ENCODE measurements at regions not wholly inside any gene's neighbourhood (a gene's known extent, or its start where the extent isn't known, plus 50 kb on each side); places are given as distances from the start of the nearest gene placed in this dataset.

DNA sequence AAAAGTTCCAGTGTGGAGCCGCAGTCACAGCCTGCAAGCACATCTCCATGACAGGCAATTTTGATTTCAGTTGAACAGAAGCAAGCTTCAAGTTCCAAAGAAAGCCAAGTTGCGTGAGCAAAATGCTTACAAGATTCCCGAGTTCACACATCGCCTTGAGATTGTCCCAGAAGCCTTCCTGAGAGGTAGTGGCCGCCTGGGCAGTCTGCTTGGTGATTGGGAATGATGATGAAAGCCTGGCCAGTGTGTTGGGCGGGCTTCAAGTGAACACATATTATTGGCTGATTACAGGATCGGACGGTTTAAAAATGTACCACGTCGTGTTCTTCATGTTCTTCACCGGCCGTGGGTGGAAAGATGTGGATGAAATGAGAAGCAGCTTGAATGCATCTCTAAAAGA is 185.5 kb downstream of the FOXL1 start:
- ATAC-seq = no peak
- POLR2A ChIA-PET = no interaction called here
- CTCF ChIA-PET = interaction anchor here (0.6 kb wide), 1 partner anchor 471 kb away, joined by 3 read pairs; no protein-coding TSS in a partner anchor
- no peak for DNase-seq
- H3K4me3 Mint-ChIP-seq = no peak overlapping the region
- peaks cover 4% of the 10 kb centered on the region for H3K27me3 Mint-ChIP-seq (ENCODE audit: low read depth)
- H3K27ac Mint-ChIP-seq = no peak overlapping the region
- no peaks in the 10 kb centered on the region for H3K36me3 Mint-ChIP-seq (ENCODE audit: low read depth)
- no peaks in the 10 kb centered on the region for H3K9me3 Mint-ChIP-seq (ENCODE audit: insufficient read depth)
- no peaks in the 10 kb centered on the region for H3K4me1 Mint-ChIP-seq (ENCODE audit: low read depth)

DNA sequence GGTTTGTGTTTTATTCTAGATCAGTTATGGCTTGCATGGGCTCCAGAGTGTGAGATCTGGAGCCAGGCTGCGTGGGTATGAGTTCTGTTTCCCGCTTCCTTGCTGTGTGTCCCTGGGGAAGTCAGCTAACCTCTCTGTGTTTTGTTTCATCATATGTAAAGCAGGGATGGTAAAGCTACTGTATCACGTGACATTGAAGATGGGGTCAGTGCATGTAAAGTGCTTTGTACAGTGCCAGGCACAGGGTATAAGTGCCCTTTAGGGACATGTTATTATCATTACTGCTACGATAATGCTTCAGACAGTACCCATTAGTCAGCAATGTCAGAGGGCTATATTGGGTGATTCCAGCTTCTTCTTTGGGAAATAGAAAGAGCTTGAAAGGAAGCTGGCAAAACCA is 186.2 kb downstream of the FOXL1 start:
- peaks cover 3% of the 10 kb centered on the region for H3K27me3 Mint-ChIP-seq (ENCODE audit: low read depth)
- ATAC-seq (no peak), DNase-seq (no peak)
- H3K9me3 Mint-ChIP-seq (ENCODE audit: insufficient read depth) = no peaks in the 10 kb centered on the region
- no peak overlapping the region for H3K27ac Mint-ChIP-seq
- POLR2A ChIA-PET = no interaction called here
- CTCF ChIA-PET = interaction anchor here (0.6 to 1.0 kb wide), 2 partner anchors 10 to 470 kb away, joined by 3 read pairs; no protein-coding TSS in a partner anchor
- no peaks in the 10 kb centered on the region for H3K36me3 Mint-ChIP-seq (ENCODE audit: low read depth)
- H3K4me3 Mint-ChIP-seq = no peak overlapping the region
- H3K4me1 Mint-ChIP-seq (ENCODE audit: low read depth) = no peaks in the 10 kb centered on the region

DNA sequence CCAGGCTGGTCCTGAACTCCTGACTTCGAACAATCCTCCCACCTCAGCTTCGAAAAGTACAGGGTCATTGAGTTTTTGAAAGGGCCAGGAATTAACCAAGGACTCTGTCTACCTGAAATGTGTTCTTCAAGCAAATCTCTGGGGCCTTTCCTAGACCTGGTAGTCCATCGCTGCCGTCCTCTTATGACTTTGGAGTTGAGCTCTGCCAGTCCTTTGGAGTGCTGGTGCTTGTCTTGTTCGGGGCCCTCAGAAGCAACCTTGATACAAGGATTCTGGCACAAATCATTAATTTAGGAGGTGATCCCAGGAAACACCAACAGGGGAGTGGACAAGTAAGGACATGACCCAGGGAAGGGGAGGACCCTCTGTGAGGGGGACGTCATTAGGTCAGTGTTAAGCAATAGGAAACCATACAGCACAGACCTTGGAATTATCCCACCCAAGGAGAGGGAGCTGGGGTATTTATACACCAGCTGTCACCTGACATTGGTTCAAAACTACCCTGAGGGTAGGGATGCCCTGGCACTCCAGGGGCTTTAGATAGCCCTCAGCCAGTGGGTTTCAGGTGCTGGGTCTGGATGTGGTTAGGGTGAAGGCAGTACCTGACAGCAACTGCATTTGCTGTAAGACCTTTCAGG is 187.2 kb downstream of the FOXL1 start:
- Mint-ChIP-seq H3K36me3 (ENCODE audit: low read depth) (no peaks in the 10 kb centered on the region), H3K9me3 (ENCODE audit: insufficient read depth) (no peaks in the 10 kb centered on the region), H3K4me1 (ENCODE audit: low read depth) (no peaks in the 10 kb centered on the region), H3K27ac (no peak overlapping the region), H3K27me3 (ENCODE audit: low read depth) (peaks cover 3% of the 10 kb centered on the region), H3K4me3 (no peak overlapping the region)
- DNase-seq (no peak), ATAC-seq (no peak)
- ChIA-PET CTCF (interaction anchor here (1.0 kb wide), 1 partner anchor 11 kb away, joined by 3 read pairs; no protein-coding TSS in a partner anchor), POLR2A (no interaction called here)

DNA sequence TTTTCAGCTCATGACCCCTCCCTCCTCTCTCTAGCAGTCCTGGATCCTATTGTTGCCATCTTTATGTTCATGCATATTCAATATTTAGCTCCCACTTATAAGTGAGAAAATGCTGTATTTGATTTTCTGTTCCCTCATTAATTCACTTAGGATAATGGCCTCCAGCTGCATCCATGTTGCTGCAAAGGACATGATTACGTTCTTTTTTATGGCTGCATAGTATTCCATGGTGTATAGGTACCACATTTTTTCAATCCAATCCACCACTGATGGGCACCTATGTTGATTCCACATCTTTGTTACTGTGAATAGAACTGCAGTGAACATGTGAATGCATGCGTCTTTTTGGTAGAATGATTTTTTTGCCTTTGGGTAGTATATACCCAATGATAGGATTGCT is 188.4 kb downstream of the FOXL1 start:
- H3K4me3 Mint-ChIP-seq = no peak overlapping the region
- no peaks in the 10 kb centered on the region for H3K36me3 Mint-ChIP-seq (ENCODE audit: low read depth)
- ChIA-PET POLR2A (no interaction called here), CTCF (no interaction called here)
- no peaks in the 10 kb centered on the region for H3K4me1 Mint-ChIP-seq (ENCODE audit: low read depth)
- peaks cover 3% of the 10 kb centered on the region for H3K27me3 Mint-ChIP-seq (ENCODE audit: low read depth)
- ATAC-seq (no peak), DNase-seq (no peak)
- no peaks in the 10 kb centered on the region for H3K9me3 Mint-ChIP-seq (ENCODE audit: insufficient read depth)
- H3K27ac Mint-ChIP-seq = no peak overlapping the region

DNA sequence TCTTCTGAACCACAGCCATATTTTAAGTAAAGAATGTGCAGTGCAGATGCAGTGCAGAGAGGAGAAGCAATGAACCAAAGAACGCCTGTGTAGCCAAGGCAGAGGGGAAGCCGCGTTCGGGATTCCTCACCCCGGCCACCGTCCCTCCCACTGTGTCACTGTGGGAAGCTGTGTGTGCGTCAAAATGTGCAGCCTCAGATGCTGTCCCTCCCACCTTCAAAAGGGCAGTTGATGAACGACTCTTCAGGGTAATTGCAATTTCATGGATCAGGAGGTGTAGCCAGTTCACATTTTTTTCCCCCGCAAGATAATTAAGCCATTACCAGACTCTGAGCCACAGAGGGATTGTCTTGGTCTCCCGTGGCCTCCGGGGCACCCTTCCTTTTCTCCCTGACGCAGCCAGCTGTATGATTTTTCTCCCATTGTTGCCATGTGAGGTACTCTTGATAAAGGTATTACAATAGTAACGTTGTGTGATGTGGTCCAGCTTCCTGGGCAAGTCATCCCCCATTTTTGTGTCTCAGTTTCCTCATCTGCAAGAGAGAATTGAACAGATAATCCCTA is 190.0 kb downstream of the FOXL1 start:
- H3K36me3 Mint-ChIP-seq (ENCODE audit: low read depth) = no peaks in the 10 kb centered on the region
- DNase-seq = no peak
- no peak overlapping the region for H3K4me3 Mint-ChIP-seq
- POLR2A ChIA-PET = no interaction called here
- no peaks in the 10 kb centered on the region for H3K27me3 Mint-ChIP-seq (ENCODE audit: low read depth)
- CTCF ChIA-PET = no interaction called here
- no peak for ATAC-seq
- no peak overlapping the region for H3K27ac Mint-ChIP-seq
- no peaks in the 10 kb centered on the region for H3K9me3 Mint-ChIP-seq (ENCODE audit: insufficient read depth)
- no peaks in the 10 kb centered on the region for H3K4me1 Mint-ChIP-seq (ENCODE audit: low read depth)

DNA sequence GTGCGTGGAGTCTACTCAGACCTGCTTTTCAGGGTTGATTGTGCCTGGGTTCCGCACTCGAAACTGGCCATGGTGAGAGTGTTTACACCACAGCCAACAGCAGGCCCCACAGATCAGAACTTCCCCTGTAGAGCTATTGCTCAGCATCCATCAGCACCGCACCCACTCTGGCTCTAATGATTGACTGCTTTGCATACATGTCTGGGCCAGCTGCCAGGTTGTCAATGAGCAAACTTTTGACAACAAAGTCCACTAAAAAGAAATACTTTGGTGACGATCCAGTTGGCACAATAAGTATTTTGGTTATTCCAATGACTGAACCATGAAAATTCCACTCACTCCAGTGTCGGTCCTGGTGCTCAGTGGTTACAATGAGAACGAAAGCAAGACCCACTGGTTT is 190.7 kb downstream of the FOXL1 start:
- Mint-ChIP-seq H3K4me1 (ENCODE audit: low read depth) (no peaks in the 10 kb centered on the region), H3K4me3 (no peak overlapping the region), H3K36me3 (ENCODE audit: low read depth) (no peaks in the 10 kb centered on the region), H3K9me3 (ENCODE audit: insufficient read depth) (no peaks in the 10 kb centered on the region), H3K27ac (no peak overlapping the region), H3K27me3 (ENCODE audit: low read depth) (no peaks in the 10 kb centered on the region)
- POLR2A ChIA-PET = no interaction called here
- CTCF ChIA-PET = no interaction called here
- DNase-seq = no peak
- no peak for ATAC-seq

DNA sequence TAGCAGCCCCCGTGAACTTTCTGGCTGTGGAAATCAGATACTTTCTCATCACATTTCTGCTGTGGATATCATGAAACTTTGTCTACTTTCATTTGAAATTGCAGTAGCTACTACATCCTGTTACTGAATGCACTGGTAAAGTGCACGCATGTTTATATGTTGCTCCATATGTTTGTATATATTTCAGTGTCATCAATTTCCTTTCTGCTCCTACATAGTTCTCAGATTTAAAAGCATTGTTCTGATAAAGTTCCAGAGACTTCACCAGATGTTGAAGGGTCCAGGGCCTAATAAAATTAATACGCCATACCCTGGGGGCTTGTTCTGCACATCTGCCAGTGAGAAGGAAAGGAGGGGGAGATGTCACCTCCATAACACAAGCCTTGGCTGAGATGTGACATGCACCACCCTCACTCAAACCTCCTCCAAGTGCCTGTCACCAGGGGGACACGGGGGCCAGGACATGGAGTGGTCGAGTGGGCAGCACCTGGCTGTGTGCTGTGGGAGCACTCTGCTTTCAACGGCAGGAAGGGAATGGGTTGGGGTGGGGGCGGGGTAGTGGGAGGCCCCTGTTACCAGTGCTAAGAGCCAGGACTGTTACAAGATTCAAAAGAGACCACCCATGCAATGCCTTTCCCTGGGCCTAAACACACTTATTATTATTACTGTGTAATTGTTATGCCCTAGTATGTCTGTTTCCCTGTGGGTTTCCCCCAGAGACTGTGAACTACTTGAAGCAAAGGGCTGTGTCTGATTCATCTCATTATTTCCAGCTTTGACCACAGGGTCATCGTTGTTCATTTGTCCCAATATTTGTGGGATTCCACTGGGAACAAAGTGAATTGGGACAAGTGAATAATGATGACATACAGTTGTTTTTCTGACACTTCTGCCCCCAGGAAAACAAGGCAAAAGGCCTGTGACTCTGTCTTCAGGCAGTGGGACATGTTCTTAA is 193.4 kb downstream of the FOXL1 start:
- POLR2A ChIA-PET = no interaction called here
- no peak for ATAC-seq
- Mint-ChIP-seq H3K36me3 (ENCODE audit: low read depth) (no peaks in the 10 kb centered on the region), H3K4me3 (no peak overlapping the region), H3K27ac (no peak overlapping the region), H3K9me3 (ENCODE audit: insufficient read depth) (no peaks in the 10 kb centered on the region), H3K4me1 (ENCODE audit: low read depth) (no peaks in the 10 kb centered on the region), H3K27me3 (ENCODE audit: low read depth) (no peaks in the 10 kb centered on the region)
- no peak for DNase-seq
- CTCF ChIA-PET = no interaction called here

DNA sequence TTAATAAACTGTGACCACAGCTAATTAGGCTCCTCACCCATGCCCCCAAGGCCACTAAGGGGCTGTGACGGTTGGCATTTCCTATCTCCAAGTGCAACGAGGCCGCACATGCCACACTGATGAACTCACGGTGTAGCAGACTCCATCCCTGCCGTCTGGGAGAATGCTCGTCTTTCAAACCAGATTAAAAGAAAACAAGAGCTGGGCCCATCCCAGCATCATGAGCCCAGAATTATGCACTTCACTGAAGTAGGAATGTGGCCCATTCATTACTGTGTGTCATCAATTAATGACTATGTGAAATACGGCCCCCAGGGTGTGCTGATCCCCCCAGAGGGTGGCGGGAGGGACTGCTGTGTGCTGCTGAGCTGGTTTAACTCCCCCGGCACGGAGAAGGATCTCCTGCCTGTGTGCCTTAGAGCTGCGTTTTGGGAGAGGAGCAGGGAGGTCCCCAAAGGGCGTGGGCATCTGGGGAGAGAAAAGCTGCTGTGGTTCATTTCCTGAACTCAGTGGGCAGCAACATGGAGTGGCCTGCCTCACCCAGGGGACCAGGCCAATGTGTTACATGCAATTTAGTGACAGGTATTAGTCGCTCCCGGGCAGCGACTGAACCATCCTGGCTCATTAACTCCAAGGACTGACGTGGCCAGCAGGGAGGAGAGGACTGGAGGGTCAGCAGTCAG is 194.5 kb downstream of the FOXL1 start:
- Mint-ChIP-seq H3K27ac (no peak overlapping the region), H3K4me3 (no peak overlapping the region), H3K9me3 (ENCODE audit: insufficient read depth) (no peaks in the 10 kb centered on the region), H3K36me3 (ENCODE audit: low read depth) (no peaks in the 10 kb centered on the region), H3K27me3 (ENCODE audit: low read depth) (no peaks in the 10 kb centered on the region), H3K4me1 (ENCODE audit: low read depth) (no peaks in the 10 kb centered on the region)
- DNase-seq (no peak), ATAC-seq (no peak)
- ChIA-PET POLR2A (no interaction called here), CTCF (no interaction called here)

DNA sequence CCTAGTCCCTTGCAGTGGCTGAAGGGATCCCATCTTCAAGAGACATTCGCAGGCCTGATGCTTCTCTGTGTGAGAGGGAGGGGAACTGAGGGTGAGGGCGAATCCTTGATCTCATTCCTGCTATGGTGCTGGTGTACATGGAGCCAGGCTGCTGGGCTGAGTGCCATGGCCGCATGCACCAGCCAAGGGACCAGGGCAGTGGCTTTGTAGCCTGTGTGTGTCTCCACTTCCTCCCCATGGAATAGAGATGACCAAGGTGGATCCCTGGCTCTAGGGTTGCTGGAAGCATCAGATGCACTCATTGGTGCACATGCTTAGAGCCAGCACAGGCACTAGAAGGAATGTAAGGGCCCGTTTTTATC is 195.0 kb downstream of the FOXL1 start:
- H3K9me3 Mint-ChIP-seq (ENCODE audit: insufficient read depth) = no peaks in the 10 kb centered on the region
- H3K27me3 Mint-ChIP-seq (ENCODE audit: low read depth) = no peaks in the 10 kb centered on the region
- ATAC-seq (no peak), DNase-seq (no peak)
- POLR2A ChIA-PET = no interaction called here
- no peak overlapping the region for H3K27ac Mint-ChIP-seq
- H3K4me1 Mint-ChIP-seq (ENCODE audit: low read depth) = no peaks in the 10 kb centered on the region
- H3K36me3 Mint-ChIP-seq (ENCODE audit: low read depth) = no peaks in the 10 kb centered on the region
- CTCF ChIA-PET = no interaction called here
- H3K4me3 Mint-ChIP-seq = no peak overlapping the region

DNA sequence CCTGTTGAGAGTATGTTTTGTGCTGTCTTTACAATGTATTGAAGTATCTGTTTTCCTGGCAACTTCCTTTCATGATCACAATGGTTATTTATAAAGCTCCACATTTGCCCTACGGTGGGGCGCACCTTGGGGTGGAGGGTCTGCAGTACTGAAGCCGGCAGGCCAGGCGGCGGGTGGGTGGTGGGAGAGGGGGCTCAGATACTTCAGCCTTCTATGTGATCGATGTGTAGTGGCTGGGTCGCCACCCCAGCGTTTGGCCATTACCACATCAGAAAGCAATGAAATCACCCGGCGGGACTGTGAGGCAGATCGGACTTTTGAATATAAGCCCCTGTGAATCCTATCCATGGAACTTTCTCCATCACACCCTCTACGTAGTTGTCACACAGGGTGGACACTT is 196.6 kb downstream of the FOXL1 start:
- ATAC-seq = no peak
- no peak for DNase-seq
- no peaks in the 10 kb centered on the region for H3K9me3 Mint-ChIP-seq (ENCODE audit: insufficient read depth)
- H3K27ac Mint-ChIP-seq = no peak overlapping the region
- no peak overlapping the region for H3K4me3 Mint-ChIP-seq
- no peaks in the 10 kb centered on the region for H3K27me3 Mint-ChIP-seq (ENCODE audit: low read depth)
- CTCF ChIA-PET = no interaction called here
- H3K36me3 Mint-ChIP-seq (ENCODE audit: low read depth) = no peaks in the 10 kb centered on the region
- POLR2A ChIA-PET = no interaction called here
- no peaks in the 10 kb centered on the region for H3K4me1 Mint-ChIP-seq (ENCODE audit: low read depth)

DNA sequence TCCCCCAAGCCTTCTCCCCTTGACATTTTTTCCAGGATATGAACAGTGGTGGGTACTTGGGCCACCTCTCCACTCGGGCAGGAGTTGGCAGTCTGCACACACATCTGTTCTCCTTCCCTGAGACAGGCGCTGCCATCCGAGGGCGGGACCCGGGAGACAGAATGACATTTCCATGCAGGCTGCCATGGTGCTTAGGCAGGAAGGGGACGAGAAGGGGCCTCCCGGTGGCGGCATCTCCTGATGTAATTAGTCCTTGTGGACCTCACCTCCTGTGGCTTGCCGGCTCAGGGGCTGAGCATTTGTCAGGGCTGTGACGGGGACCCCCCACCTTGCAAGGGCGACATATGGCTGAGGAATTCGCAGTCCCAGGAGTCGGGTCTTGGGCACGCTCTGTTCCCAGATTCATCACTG is 197.2 kb downstream of the FOXL1 start:
- CTCF ChIA-PET = no interaction called here
- no peak overlapping the region for H3K27ac Mint-ChIP-seq
- no peaks in the 10 kb centered on the region for H3K4me1 Mint-ChIP-seq (ENCODE audit: low read depth)
- ATAC-seq = no peak
- POLR2A ChIA-PET = no interaction called here
- DNase-seq = no peak
- no peak overlapping the region for H3K4me3 Mint-ChIP-seq
- H3K36me3 Mint-ChIP-seq (ENCODE audit: low read depth) = no peaks in the 10 kb centered on the region
- no peaks in the 10 kb centered on the region for H3K27me3 Mint-ChIP-seq (ENCODE audit: low read depth)
- no peaks in the 10 kb centered on the region for H3K9me3 Mint-ChIP-seq (ENCODE audit: insufficient read depth)

DNA sequence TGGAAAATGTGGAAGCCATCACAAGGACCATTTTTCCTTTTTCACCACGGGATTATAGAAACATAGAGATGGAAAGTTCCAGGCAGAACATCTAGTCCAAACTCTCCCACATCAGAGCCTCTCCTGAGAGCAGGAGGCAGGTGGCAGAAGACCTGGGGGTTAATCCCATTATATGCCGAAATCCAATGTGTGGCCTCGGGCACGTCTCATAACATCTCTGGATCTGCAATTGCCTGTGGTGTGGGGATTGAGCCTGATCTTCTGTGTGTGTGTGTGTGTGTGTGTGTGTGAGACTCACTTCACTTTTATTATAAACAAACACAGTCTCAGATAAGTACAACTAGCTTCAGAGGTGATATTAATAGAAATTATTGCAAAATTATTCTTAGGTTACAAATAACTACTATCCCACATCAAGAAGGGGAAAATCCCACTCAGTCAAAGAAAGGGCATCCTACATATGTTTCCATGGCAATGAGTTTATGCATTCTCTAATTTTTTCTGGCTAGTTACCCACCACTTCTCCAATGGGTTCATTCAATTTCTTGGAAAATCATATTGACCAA is 199.1 kb downstream of the FOXL1 start:
- Mint-ChIP-seq H3K9me3 (ENCODE audit: insufficient read depth) (no peaks in the 10 kb centered on the region), H3K4me3 (no peak overlapping the region), H3K36me3 (ENCODE audit: low read depth) (no peaks in the 10 kb centered on the region), H3K4me1 (ENCODE audit: low read depth) (no peaks in the 10 kb centered on the region), H3K27me3 (ENCODE audit: low read depth) (no peaks in the 10 kb centered on the region), H3K27ac (no peak overlapping the region)
- ChIA-PET CTCF (no interaction called here), POLR2A (no interaction called here)
- no peak for DNase-seq
- ATAC-seq = no peak
